NCI-H1417 (cell line): ENCODE measurements at regions not wholly inside any gene's neighbourhood (a gene's known extent, or its start where the extent isn't known, plus 50 kb on each side); places are given as distances from the start of the nearest gene placed in this dataset.
A peak's percentile ranks its signal among the peaks of the same experiment; 100 is the strongest.
"Not testable (repeated sequence)": the region's sequence is repeated elsewhere in the genome, so short reads cannot be mapped to it uniquely, and the experiment has no call there.

Experiments
- DNase-seq, 3 experiments: peaks; one replicate each; lab custom pipeline; 2025; lab: John Stamatoyannopoulos, UW

DNA sequence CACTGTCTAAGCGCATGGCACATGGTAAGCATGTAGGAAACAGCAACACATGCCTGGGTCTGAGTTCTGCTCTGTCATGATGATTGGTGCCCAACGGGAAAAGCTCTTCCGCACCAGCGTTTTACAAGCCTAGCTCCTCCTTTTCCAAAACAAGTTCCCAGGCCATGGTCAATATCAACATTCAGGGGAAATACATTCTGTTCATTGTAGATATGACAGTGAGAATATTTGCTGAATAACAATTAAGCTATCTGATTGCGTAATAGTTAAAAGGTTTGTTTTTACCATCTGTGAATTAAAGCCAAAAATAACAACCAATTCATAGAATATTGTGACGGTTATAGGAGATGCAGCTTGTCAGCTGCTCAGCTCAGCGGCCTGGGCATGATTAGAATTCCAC lies 404.3 kb upstream of the SLC35B3 start:
- no peak for DNase-seq

DNA sequence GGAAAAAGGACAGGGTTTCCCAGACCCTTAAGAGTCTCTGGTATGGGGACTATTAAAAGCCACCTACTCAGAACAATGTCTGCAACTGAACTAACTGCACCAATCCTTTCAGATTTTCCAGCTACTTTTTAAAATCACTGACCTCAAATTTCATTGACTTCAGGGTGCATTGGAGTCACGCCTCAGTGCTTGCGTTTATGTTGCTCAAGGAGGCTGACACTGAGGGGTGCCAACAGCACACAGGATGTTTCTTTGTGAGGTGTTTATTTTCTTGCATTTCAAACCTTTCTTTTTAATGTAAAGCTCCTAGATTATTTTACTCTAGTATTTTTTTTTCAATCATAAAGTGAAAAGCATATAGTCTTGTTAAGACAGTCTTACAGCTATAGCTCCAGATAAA lies 402.0 kb upstream of the SLC35B3 start:
- DNase-seq: peak in 1 of 3 experiments; percentile 2

DNA sequence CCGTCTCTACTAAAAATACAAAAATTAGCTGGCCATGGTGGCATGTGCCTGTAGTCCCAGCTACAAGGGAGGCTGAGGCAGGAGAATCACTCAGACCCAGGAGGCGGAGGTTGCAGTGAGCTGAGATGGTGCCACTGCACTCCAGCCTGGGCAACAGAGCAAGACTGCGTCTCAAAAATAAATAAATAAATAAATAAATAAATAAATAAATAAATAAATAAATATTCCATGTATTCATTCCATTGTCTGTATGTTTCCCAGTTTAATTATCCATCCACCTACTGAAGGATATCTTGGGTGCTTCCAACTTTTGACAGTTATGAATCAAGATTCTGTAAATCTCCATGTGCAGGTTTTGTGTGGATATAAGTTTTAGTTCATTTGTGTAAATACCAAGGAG lies 397.4 kb upstream of the SLC35B3 start:
- not testable (repeated sequence) for DNase-seq

GRCh38 chr6:8831366-8832152 lies 396.2 kb upstream of the SLC35B3 start:
- no peak for DNase-seq

GRCh38 chr6:8830794-8831193 lies 395.4 kb upstream of the SLC35B3 start:
- DNase-seq: no peak

DNA sequence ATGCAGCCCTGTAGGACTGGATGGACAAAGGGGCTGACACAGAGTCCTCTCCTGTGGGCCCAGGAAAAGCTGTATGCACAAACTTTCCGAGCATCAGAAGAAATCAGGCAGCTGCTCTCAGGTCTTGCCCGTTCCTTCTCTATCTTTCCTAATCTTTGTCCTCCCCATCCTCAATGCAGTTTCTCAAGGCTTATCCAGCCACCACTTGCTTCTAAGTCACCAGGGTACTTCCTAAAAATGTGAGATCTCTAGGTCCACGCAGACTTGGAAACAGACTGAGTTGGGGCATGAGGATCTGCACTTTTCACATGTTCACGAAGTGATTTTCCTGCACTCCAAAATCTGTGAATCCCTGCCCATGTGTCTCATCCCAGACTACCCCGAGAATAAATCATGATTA lies 394.5 kb upstream of the SLC35B3 start:
- no peak for DNase-seq

- DNase-seq: no peak
Measured at GRCh38 chr6:8829296-8829695, 394.0 kb upstream of the SLC35B3 start.

GRCh38 chr6:8828376-8828775 lies 393.0 kb upstream of the SLC35B3 start:
- no peak for DNase-seq

GRCh38 chr6:8825726-8826125 lies 390.4 kb upstream of the SLC35B3 start:
- no peak for DNase-seq

DNA sequence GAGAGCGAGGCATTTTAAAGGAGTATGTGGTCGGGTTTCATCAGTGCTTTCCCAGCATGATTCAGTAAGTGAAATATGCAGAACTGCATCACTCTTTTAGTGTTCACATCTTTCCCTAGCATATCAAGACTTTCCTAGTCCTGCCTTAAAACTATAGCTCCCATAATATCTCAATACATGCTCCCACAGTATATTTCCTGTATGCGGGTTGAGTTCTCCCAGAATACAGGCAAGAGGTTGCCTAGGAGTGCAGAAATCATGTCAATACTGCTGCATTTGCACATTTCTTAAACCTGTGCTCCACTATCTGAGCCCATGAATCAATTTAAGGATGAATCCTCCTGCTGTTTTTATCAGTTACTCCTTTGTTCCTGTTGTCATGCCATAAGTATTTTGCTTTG lies 386.6 kb upstream of the SLC35B3 start:
- no peak for DNase-seq

GRCh38 chr6:8820313-8820712 lies 385.0 kb upstream of the SLC35B3 start:
- DNase-seq: no peak

- no peak for DNase-seq
Measured at GRCh38 chr6:8819446-8819845, 384.1 kb upstream of the SLC35B3 start.

DNA sequence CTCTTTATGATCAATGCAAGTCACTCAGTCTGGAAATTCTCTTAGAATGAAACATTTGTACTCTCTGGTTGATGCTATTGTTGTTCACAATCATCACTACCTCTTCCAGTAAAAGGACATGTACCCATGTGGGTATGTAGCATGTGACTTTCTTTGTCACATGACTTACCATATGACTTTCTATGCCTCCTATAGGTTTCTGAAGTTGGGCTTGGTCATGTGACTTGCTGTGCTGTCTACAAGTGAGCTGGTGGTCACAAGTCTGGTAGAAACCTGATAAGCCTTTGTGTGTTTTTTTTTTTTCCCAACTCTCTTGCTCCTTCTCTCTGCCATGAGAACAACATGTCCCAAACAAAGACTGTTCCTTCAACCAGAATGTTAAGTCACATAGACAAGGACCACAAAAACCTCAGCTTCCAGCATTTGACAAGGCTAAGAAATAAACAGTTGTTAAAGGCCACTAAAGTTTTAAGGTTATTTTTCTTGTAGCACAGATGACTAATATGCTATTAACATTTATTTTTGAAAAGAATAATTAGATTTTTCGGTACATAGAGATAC lies 379.2 kb upstream of the SLC35B3 start:
- DNase-seq: no peak

- no peak for DNase-seq
Measured at GRCh38 chr6:8810325-8810724, 375.0 kb upstream of the SLC35B3 start.

DNA sequence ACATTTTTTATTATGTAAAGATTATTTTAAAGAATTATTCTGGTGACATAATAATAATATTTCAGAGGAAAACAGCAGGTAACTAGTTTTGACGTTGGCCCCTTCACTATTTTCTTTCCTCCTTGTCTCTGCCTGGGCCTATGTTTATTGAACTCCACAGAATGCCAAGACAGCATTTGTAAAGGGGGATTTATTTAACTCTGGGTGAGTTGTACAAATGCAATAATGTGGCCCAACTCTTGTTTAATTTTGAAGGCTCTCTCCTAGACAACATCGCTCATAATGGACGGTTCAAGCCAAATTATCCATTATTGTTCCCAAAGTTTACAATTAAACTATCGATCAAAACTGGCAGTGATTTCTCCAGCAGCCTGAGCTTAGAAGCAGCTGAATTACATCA lies 374.3 kb upstream of the SLC35B3 start:
- DNase-seq: no peak

DNA sequence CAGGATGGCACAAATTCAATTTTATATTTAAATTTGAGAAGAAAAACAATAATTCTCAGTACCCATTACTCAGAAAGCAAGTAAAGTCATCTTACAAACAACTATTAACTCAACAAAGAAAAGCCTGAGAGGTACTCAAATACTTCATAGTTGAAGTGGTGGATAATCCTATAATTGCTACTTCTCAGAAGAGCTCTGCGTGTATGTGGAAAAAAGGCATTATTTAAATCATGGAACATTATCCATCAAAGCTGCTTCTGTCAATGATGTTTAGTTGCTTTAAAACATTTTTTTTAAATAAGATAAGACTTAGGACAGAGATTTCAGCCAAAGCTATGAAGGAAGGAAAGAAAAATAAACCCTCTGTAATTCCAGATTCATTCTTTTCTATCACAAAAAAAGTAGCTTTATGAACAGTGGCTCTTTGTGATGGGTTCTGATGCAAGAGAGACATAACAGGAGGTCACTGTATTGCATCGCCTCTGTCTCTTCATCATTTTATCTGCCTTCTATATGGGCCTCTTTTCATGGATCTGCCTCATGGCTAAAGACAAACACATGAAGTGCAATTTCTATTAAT lies 367.9 kb upstream of the SLC35B3 start:
- peak in 2 of 3 experiments; percentile 17 to 64 for DNase-seq

DNA sequence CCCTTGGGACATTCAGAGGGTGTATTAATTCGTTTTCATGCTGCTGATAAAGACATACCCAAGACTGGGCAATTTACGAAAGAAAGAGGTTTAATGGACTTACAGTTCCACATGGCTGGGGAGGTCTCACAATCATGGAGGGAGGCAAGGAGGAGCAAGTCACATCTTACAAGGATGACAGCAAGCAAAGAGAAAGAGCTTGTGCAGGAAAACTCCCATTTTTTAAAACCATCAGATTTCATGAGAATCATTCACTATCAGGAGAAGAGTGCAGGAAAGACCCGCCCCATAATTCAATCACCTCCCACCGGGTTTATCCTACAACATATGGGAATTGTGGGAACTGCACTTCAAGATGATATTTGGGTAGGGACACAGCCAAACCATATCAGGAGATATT lies 367.1 kb upstream of the SLC35B3 start:
- not testable (repeated sequence) for DNase-seq

DNA sequence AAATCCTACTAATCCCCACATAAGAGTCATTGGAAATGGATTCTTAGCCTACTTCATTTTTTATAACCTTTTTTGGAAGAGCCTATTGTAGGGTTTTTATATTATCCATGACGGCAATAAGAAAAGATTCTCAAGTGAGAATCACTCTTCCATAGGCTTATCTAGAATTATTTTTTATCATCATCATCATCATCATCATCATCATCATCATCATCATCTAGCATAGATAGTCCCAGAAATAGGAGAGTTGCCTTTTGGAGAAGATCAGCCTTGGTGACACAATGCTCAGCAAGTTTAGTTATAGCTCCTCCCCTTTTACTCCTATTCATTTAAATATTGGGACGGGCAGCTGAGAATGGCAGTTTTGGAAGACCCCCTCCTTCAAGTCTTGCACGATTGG lies 359.1 kb upstream of the SLC35B3 start:
- no peak for DNase-seq

GRCh38 chr6:8789878-8790277 lies 354.5 kb upstream of the SLC35B3 start:
- no peak for DNase-seq

DNA sequence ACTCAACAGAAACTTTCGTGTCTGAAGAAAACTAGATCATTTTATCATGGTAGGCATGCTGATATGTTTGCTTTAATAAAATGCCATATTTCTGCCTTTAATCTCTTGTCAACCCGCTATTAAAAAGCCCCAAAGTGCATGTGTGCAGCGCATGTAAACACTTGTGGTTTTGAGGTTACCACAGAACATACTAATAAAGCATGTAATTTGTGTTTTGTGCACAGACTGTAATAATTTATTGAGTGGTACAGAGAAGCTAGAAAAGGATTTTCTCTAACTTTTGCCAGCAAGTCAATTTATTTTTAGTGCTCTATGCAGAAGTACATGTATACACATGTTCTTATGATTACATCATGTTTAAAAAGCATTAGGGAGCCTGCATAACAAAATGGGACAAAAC lies 349.9 kb upstream of the SLC35B3 start:
- DNase-seq: no peak

- DNase-seq: no peak
Measured at GRCh38 chr6:8783191-8783590, 347.8 kb upstream of the SLC35B3 start.

GRCh38 chr6:8780653-8781052 lies 345.3 kb upstream of the SLC35B3 start:
- no peak for DNase-seq

DNA sequence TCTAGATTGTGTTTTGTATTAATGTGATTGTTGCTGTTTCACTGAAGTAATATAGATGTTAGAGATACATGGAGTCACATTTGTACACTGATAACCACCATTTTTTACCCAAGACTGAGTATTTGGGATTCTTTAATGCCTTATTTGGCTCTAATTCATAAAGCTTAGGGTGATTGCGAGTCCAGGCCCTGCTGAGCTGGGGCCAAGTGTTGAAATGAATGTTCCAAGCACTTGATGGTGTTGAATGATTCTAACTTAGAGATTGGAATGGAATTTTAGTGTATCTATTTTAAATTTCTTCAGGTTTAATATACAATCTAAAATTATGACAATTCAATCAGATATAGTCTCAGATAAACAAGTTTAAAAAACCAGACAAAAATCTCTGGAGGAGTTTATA lies 329.4 kb upstream of the SLC35B3 start:
- DNase-seq: no peak

- no peak for DNase-seq
Measured at GRCh38 chr6:8760951-8761350, 325.6 kb upstream of the SLC35B3 start.
